Activated naive CD8-positive, alpha-beta T cell treated with anti-CD3 and anti-CD28 coated beads, Interleukin-2, amount 50 U/mL, for 16 hours (primary cell): ENCODE measurements at regions not wholly inside any gene's neighbourhood (a gene's known extent, or its start where the extent isn't known, plus 50 kb on each side); places are given as distances from the start of the nearest gene placed in this dataset.
"Not testable (repeated sequence)": the region's sequence is repeated elsewhere in the genome, so short reads cannot be mapped to it uniquely, and the experiment has no call there.

Experiments used
- DNase-seq: peaks from one replicate; pipeline ENCODE4 v3.0.0-alpha.2; 2020; ENCODE audit warnings: low read depth, low spot score

DNA sequence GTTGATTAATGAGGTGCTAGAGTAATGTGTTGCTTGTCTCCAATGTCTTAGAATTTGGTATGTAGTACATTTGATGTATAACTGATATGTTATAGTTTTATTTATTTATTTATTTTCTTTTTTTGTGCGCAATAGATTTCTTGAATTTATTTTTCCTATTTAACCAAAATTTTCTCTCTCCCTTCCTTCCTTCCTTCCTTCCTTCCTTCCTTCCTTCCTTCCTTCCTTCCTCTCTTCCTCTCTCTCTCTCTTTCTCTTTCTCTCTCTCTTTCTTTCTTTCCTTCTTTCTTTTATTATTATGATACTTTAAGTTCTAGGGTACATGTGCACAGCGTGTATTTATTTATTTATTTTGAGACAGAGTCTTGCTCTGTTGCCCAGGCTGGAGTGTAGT is 256.2 kb upstream of the TBL1XR1 start:
- DNase-seq: no peak

GRCh38 chr3:177457204-177457603 is 259.9 kb upstream of the TBL1XR1 start:
- not testable (repeated sequence) for DNase-seq

GRCh38 chr3:177459401-177459800 is 262.1 kb upstream of the TBL1XR1 start:
- no peak for DNase-seq

GRCh38 chr3:177460047-177460446 is 262.8 kb upstream of the TBL1XR1 start:
- DNase-seq: no peak

DNA sequence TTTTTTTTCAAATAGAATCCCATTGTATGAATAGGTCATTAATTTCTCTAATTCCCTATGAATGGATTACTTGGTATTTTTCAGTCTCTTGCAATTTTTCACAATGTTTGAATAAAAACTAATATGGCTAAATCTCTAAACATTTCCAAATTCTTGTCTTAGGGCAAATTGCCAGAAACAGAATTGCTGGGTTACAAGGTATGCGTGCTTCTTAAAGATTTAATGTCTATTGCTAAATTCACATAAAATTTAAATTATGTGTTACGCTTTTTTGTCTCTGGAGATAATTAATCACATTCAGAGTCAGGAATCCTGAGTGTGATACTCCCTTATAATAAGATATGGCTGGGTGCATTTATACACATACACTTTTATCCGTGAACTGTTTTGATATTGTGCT is 264.5 kb upstream of the TBL1XR1 start:
- DNase-seq: no peak

GRCh38 chr3:177463341-177463740 is 266.1 kb upstream of the TBL1XR1 start:
- not testable (repeated sequence) for DNase-seq

GRCh38 chr3:177463863-177464262 is 266.6 kb upstream of the TBL1XR1 start:
- no peak for DNase-seq

DNA sequence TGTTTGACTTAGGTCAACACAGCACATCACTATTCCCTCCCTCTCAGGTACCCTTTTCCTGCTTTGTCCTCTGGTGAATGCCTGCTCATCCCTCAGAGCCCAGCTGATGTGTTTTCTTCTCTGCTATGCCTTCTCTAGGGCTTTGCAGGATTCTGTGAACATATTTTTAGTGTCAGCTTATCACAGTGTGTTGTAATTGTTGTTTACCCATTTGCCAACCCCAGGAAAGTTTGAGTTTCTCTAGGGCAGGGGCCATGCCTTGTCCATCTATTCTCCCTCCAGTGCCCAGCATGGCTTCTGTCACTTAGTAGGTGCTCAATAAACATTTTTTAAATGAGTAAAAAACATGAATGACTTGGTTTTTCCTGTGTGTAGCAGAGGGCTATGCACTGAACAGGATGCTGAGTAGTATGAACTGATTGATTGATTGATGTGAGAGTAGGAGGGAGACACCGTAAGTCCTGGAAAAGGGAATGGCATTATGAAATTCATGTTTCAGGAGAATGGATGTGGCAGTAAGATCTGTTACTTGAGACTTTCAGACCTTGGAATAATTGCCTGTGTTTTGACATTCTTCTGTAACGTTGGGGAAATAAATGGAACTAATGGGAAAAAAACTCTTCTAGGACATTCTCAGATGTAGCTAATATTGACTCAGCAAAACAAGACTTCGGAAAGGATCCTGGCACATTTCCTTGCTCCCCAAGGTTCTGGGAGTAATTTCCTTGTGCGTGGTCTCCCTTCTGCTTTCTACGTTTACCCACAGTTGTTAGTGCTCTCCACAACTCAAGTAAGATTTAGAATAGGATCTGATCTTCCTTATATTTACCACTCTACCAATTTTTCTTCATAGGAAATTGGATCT is 267.3 kb upstream of the TBL1XR1 start:
- DNase-seq: no peak

GRCh38 chr3:177465257-177465642 is 268.0 kb upstream of the TBL1XR1 start:
- DNase-seq: no peak

DNA sequence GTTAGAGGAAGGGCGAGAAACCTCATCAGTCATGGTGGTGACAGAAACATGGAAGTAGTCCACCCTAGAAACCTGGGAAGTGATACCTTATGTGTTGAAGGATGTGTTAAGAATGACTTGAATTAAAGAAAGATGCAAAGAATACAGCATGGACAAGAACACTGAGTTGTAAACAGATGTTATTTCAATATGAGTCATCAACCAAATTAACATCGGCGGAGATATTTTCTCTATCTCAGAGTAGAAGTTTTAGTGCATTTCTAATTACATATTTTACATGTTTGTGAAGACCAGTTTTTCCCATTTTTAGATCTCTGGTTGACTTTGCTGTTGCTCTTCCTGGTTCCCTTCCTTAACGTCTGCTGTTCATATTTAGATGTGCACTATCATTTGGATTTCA is 268.8 kb upstream of the TBL1XR1 start:
- no peak for DNase-seq

GRCh38 chr3:177466622-177467021 is 269.3 kb upstream of the TBL1XR1 start:
- DNase-seq: not testable (repeated sequence)

- DNase-seq: no peak
Observed at GRCh38 chr3:177467247-177467985, 270.1 kb upstream of the TBL1XR1 start.

DNA sequence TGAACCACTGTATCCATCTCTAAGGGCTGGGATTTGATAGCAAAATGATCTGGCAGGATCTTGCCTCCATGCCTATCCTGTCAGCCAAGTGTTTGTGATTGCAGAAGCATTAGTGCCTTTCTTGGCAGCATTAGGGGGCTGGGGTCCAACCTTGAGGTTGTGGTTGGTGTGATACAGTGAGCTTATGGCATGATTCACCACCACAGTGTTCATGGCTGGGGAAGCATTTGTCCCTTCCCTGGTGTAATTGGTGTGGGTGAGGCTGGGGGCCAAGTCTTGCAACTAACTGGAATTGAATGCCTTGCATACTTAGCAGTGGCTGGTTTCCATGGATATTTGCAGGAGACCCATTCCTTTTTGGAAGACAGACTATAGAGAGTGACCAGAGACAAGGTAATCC is 271.0 kb upstream of the TBL1XR1 start:
- no peak for DNase-seq

GRCh38 chr3:177468816-177469215 is 271.5 kb upstream of the TBL1XR1 start:
- no peak for DNase-seq

- DNase-seq: no peak
Observed at GRCh38 chr3:177469216-177469615, 271.9 kb upstream of the TBL1XR1 start.

GRCh38 chr3:177470197-177470941 is 273.1 kb upstream of the TBL1XR1 start:
- no peak for DNase-seq

- DNase-seq: no peak
Observed at GRCh38 chr3:177471733-177472480, 274.6 kb upstream of the TBL1XR1 start.

GRCh38 chr3:177473184-177473583 is 275.9 kb upstream of the TBL1XR1 start:
- DNase-seq: no peak

DNA sequence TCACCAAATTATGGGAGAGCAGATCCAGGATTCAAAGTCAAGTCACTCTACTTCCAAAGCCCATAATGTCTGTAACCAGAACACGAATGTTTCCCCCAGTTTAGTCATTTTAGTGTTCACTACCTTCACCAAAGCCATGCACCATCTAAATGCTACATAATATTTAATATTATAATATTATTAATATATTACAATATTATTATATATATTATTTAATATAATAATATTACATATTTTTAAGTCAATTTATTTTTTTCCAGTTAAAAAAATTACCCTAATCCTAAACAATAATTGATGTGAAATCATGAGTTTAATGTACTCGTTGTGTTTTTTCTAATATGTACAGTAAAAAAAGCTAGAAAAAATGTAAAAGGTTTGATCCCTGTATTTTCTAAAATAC is 276.6 kb upstream of the TBL1XR1 start:
- no peak for DNase-seq

GRCh38 chr3:177474652-177475355 is 277.5 kb upstream of the TBL1XR1 start:
- DNase-seq: no peak

DNA sequence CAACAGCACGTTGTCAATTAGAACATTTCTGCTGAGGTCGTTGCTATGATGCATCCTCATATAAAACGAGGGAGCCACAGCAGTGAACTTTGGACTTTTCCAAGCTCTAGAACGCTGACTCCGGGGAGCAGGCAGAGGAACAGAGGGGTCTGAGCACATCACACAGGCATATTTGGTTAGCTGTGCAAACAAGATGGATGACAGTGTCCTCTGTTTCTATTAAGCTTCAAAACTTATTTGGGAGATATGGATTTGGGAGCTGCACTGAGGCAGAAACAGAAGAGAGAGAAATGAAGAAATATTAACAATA is 278.0 kb upstream of the TBL1XR1 start:
- DNase-seq: no peak
